PC-3 (cell line): ENCODE measurements at regions not wholly inside any gene's neighbourhood (a gene's known extent, or its start where the extent isn't known, plus 50 kb on each side); places are given as distances from the start of the nearest gene placed in this dataset.

Experiments
- CTCF ChIP-seq: fragments of 300-600 bp; sonication (generic); conservative IDR thresholded peaks from 2 replicates; pipeline ENCODE4 v1.5.1; 2017; ENCODE audit warnings: antibody characterized with exemption, low read depth, mild to moderate bottlenecking, low read length
- EZH2 ChIP-seq: fragments of 300-600 bp; sonication (generic); IDR thresholded peaks from one replicate; pipeline ENCODE4 v1.6.1; 2017; ENCODE audit warnings: antibody characterized with exemption, mild to moderate bottlenecking, low read length; ENCODE audit not compliant: unreplicated experiment

GRCh38 chr10:125494651-125495239, 188.2 kb downstream of the TEX36 start:
- TF ChIP-seq CTCF (no peak), EZH2 (no peak)
